ENCODE measurements at regions not wholly inside any gene's neighbourhood (a gene's known extent, or its start where the extent isn't known, plus 50 kb on each side); places are given as distances from the start of the nearest gene placed in this dataset.

GRCh38 chr18:22063102-22063501 is 106.3 kb upstream of the GATA6 start:
- Mint-ChIP-seq H3K4me1 (no peaks in the 10 kb centered on the region), H3K9me3 (no peaks in the 10 kb centered on the region), H3K4me3 (no peak overlapping the region), H3K27ac (no peak overlapping the region), H3K36me3 (ENCODE audit: low read depth) (no peaks in the 10 kb centered on the region), H3K27me3 (ENCODE audit: low read depth) (peaks cover 11% of the 10 kb centered on the region)
- no peak for TF ChIP-seq CTCF (IDR thresholded peaks at IDR 0.05; ENCODE audit: unreplicated experiment in 3 of 3)

GRCh38 chr18:22063672-22064071 is 105.7 kb upstream of the GATA6 start:
- no peak overlapping the region for H3K27ac Mint-ChIP-seq
- no peaks in the 10 kb centered on the region for H3K4me1 Mint-ChIP-seq
- H3K4me3 Mint-ChIP-seq = no peak overlapping the region
- no peaks in the 10 kb centered on the region for H3K36me3 Mint-ChIP-seq (ENCODE audit: low read depth)
- TF ChIP-seq CTCF (IDR thresholded peaks at IDR 0.05; ENCODE audit: unreplicated experiment in 3 of 3) = no peak
- no peaks in the 10 kb centered on the region for H3K9me3 Mint-ChIP-seq
- H3K27me3 Mint-ChIP-seq (ENCODE audit: low read depth) = peaks cover 11% of the 10 kb centered on the region

- Mint-ChIP-seq H3K36me3 (ENCODE audit: low read depth) (no peaks in the 10 kb centered on the region), H3K9me3 (no peaks in the 10 kb centered on the region), H3K27ac (no peak overlapping the region), H3K4me1 (no peaks in the 10 kb centered on the region), H3K4me3 (no peak overlapping the region), H3K27me3 (ENCODE audit: low read depth) (peaks cover 11% of the 10 kb centered on the region)
- no peak for TF ChIP-seq CTCF (IDR thresholded peaks at IDR 0.05; ENCODE audit: unreplicated experiment in 3 of 3)
These were observed 104.8 kb upstream of the GATA6 start for GRCh38 chr18:22064581-22064980.

GRCh38 chr18:22065311-22065710 is 104.1 kb upstream of the GATA6 start:
- Mint-ChIP-seq H3K27me3 (ENCODE audit: low read depth) (peaks cover 11% of the 10 kb centered on the region), H3K27ac (no peak overlapping the region), H3K4me3 (no peak overlapping the region), H3K4me1 (no peaks in the 10 kb centered on the region), H3K36me3 (ENCODE audit: low read depth) (no peaks in the 10 kb centered on the region), H3K9me3 (no peaks in the 10 kb centered on the region)
- no peak for TF ChIP-seq CTCF (IDR thresholded peaks at IDR 0.05; ENCODE audit: unreplicated experiment in 3 of 3)

GRCh38 chr18:22066083-22066485 is 103.3 kb upstream of the GATA6 start:
- H3K27ac Mint-ChIP-seq = no peak overlapping the region
- no peaks in the 10 kb centered on the region for H3K9me3 Mint-ChIP-seq
- no peak for TF ChIP-seq CTCF (IDR thresholded peaks at IDR 0.05; ENCODE audit: unreplicated experiment in 3 of 3)
- H3K4me3 Mint-ChIP-seq = no peak overlapping the region
- no peaks in the 10 kb centered on the region for H3K4me1 Mint-ChIP-seq
- H3K36me3 Mint-ChIP-seq (ENCODE audit: low read depth) = no peaks in the 10 kb centered on the region
- H3K27me3 Mint-ChIP-seq (ENCODE audit: low read depth) = peaks cover 15% of the 10 kb centered on the region

GRCh38 chr18:22067109-22067508 is 102.3 kb upstream of the GATA6 start:
- Mint-ChIP-seq H3K4me1 (no peaks in the 10 kb centered on the region), H3K9me3 (no peaks in the 10 kb centered on the region), H3K4me3 (no peak overlapping the region), H3K36me3 (ENCODE audit: low read depth) (no peaks in the 10 kb centered on the region), H3K27me3 (ENCODE audit: low read depth) (peaks cover 15% of the 10 kb centered on the region), H3K27ac (no peak overlapping the region)
- no peak for TF ChIP-seq CTCF (IDR thresholded peaks at IDR 0.05; ENCODE audit: unreplicated experiment in 3 of 3)
